Breast epithelium (tissue), 3 donors: ENCODE measurements at regions not wholly inside any gene's neighbourhood (a gene's known extent, or its start where the extent isn't known, plus 50 kb on each side); places are given as distances from the start of the nearest gene placed in this dataset.

Experiments used
- POLR2A ChIP-seq: fragments of 450-650 bp; IDR thresholded peaks from one replicate; pipeline ENCODE4 v1.6.1; 2016; ENCODE audit warnings: antibody characterized with exemption, mild to moderate bottlenecking, moderate library complexity
- TF ChIP-seq, protein P1 (sequence below), 3 donors: fragments of 450-650 bp; IDR thresholded peaks; one replicate each; pipeline ENCODE4 v1.5.1; 2016 to 2017; ENCODE audit warnings: antibody characterized with exemption in 3 of 3, mild to moderate bottlenecking in 3 of 3, moderate library complexity in 3 of 3

DNA sequence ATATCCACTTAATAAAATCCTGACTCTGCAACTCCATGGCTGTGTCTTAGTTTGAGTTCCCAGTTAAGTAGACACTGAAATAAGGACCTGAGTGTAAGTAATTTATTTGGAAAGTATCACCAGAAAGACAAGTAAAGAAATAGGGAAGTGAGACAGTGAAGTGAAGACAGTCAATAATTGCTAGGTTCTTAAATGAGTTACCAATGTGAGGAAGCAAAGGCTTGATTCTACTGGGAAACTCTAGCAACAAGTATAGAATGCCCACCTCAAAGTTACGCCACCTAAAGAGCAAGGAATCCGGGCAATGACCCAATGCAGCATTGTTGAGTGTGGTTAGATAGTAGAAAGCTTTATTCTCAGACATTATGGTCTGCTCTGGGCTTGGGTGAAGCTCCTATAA is 383.9 kb downstream of the TLR4 start:
- TF ChIP-seq, protein P1, sequence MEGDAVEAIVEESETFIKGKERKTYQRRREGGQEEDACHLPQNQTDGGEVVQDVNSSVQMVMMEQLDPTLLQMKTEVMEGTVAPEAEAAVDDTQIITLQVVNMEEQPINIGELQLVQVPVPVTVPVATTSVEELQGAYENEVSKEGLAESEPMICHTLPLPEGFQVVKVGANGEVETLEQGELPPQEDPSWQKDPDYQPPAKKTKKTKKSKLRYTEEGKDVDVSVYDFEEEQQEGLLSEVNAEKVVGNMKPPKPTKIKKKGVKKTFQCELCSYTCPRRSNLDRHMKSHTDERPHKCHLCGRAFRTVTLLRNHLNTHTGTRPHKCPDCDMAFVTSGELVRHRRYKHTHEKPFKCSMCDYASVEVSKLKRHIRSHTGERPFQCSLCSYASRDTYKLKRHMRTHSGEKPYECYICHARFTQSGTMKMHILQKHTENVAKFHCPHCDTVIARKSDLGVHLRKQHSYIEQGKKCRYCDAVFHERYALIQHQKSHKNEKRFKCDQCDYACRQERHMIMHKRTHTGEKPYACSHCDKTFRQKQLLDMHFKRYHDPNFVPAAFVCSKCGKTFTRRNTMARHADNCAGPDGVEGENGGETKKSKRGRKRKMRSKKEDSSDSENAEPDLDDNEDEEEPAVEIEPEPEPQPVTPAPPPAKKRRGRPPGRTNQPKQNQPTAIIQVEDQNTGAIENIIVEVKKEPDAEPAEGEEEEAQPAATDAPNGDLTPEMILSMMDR (IDR thresholded peaks at IDR 0.05): no peak
- TF ChIP-seq POLR2A: no peak
